Stimulated activated naive CD8-positive, alpha-beta T cell treated with anti-CD3 and anti-CD28 coated beads, Interleukin-15, Interleukin-2, amounts not matched to agents 100 U/mL and 50 U/mL, for 24 hours (primary cell): ENCODE measurements at regions not wholly inside any gene's neighbourhood (a gene's known extent, or its start where the extent isn't known, plus 50 kb on each side); places are given as distances from the start of the nearest gene placed in this dataset.

Source experiments
- ATAC-seq: fragments of 150-1000 bp; cut with Tn5 transposase; one replicate; pipeline ENCODE4 v1.10.0; 2021
- DNase-seq: peaks from one replicate; pipeline ENCODE4 v3.0.0; 2021

GRCh38 chr20:10921491-10922010 lies 247.8 kb upstream of the JAG1 start:
- ATAC-seq (no peak), DNase-seq (no peak)

DNA sequence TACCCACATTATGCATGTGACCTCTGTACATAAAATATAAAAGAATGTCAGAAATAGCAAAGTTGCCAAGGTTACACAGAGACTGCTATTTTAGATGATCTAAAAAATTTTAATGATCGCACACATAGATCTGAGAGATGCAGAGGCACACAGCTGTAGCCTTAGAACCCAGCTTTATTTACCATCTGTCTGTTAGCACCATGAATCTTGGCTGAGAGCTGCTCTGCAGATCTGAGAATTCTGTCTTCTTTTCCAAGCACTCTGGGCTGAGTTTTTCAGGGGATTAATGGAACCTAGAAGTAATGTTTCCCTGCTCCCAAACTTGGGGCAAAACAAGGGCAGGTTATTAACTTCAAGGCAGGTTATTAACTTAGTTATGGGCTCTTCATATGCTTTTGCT lies 248.7 kb upstream of the JAG1 start:
- ATAC-seq = no peak
- DNase-seq = no peak

DNA sequence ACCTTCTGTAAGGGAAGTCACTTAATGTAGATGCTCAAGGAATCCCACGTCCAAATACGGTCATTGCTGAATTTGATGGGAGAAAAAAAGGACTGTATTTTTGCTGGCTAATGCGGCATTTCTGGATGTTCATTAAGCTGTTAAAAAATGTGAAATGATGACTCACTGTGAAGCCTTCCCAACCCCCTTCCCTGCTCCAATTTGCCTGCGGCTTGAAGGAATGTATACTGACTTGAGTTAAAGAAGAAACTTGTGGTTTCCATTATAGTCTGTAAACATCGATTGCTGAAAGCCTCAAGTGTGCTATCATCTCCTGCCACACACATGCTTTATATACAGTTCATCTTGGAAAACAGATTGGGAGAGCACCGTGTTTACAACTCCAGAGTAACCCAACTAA lies 249.1 kb upstream of the JAG1 start:
- ATAC-seq (no peak), DNase-seq (no peak)

GRCh38 chr20:10924644-10925201 lies 250.9 kb upstream of the JAG1 start:
- DNase-seq = no peak
- no peak for ATAC-seq

DNA sequence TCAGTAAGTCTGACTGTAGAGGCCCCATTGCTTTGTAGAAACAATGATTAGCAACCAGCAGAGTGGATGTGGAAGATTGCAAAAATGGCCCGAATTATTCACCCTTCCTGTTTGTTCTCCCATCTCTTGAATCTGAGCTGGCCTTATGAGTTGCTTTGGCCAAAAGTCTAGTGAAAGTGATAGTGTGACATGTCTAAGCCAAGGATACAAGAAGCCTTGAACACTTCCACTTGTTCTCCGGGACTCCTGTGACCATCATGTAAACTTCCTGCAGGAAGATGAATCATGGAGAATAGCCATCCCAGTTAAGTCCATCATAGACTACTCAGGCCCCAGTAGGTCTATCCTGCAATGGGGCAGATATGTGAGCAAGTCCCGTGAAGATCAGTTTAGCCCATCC lies 252.0 kb upstream of the JAG1 start:
- ATAC-seq = no peak
- no peak for DNase-seq

- ATAC-seq (no peak), DNase-seq (no peak)
Measured at GRCh38 chr20:10927011-10927583, 253.3 kb upstream of the JAG1 start.

DNA sequence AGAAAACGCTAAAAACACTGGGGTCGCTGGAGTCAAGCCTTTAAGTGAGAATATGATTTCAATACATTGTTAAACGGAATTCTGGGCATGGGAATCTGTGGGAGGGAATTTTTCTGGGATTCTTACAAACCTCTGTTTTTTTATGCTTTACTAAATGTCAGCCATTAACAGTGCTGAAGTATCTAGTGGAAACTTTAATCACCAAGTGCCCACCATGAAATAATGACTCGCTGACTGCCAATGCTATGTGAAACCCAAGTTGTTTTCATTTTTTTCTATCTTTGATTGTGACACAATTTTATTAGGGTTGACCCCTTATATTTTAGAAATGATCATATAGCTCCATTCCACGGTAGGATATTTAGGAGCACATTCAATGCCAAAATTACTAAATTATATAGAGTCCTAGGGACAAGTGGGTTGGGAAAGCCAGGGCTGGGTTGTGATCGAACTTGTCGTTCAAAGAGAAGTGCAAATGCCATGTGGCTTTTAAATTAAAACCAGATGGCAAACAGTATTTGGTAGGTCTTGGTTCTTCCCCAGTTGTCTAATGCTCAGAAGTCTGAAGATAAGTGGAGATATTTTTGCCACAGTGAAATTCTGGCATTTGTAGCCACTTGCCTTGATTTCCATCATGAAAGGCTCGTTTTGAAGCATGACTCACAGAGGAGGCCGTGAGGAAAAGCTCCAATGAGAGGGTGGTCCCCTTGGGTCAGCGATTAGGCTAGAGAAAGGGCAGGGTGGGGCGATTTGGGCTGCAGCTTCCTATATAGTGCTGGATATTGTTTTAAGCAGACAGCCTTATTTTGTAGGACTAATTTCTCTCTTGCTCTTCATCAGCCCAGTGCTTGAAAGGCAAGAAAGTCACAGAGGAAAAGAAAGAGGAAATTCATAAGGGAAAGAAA lies 254.4 kb upstream of the JAG1 start:
- no peak for ATAC-seq
- no peak for DNase-seq

DNA sequence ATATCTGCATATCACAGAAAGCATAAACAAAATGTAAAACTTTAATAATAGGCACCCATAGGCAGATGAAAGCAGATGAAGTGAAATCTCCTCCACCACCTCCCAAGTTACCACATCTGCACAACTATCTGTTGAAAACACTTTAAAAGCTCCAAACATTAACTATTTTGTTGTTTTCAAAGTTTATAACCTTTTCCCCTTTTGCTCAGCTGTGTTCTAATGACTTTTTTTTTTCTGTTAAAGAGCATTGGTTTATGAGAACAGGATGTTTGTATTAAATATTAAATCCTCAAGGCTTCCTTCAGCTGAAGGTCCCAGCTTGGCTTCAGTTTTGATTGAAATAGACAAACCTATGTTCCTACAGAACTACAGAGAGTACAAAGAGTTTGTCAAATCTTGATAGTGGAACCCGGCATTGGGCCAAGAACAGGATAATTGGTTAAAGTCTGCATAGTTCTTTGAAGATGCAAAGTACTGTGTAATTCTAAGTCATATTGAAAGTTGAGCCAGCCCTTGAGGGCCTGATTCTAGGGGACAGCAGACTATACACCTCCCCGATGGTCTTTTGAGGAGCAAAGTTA lies 255.1 kb upstream of the JAG1 start:
- ATAC-seq = no peak
- DNase-seq = no peak

DNA sequence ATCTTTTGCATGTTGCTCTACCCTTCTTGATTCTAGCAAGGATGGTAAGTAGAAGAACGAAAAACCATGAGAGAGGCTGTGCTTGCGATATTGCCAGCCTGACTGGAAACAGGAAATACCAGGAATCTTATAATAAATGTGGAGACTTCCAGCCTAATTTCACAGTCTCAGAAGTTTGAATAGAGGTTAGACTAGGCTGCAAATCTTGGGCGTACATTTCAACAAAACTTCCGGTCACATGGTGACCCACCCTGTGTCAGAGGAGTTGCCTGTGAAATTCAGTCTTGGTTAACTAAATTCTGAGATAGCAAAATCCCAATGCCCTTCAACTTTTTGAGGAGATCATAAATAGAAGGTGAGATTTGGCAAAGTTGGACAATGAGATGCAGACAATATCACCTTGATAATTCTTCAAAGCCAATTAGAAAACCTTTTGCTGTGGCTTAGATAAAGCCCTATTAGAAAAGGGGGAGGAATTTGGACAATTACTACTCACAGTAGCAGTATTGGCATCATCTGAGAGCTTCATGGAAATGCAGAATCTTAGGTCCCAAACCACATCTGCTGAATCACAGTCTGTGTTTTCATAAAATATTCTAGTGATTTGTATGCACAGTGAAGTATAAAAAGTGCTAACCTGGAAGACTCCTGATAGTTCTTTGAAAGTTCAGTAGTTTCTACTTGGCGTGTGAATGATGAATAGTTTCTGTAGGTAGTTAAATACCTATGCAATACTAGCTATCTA lies 262.0 kb upstream of the JAG1 start:
- DNase-seq (no peak), ATAC-seq (no peak)

DNA sequence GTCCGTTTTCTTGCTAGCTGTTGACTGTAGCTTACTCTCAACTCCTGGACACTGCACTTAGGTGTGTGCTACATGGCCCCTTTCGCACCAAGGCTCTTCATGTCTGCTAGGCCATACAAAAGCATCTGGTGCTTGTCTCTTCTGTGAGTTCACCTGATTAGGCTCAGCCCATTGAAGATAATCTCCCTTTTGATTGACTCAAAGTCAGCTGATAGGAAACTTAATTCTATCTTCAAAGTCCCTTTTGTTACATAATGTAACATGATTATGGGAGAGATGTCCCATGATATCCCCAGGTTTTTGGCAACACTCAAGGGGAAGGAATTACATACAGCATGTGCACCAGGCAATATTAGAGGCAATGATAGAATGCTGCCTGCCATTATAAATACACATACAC lies 263.0 kb upstream of the JAG1 start:
- ATAC-seq (no peak), DNase-seq (no peak)

DNA sequence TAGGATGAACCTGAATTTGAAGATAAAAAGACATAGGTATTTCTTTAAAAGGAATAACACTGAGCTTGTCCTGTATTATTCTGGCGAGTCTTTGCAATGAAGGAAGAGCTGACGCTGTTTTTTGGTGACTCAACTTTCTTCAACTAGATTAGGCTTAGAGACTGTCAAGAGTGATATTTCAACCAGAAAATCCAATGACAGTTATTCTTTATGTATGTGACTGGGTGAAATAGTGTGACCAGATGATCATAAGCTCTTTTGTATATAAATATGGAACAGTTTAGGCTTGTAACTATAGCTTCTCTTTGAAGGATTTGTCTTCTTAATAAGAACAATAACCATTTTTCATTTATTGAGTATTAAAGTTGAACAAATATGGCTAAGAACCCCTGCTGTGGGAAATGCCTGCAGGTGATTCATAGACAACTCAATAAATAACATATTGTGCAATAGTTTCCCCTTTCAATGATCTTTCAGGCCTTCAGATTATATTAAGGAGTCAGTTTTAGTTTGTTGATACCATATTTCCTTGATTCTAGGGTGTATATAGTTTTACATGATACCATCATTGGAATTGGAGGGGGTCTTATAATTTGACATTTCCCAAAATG lies 265.6 kb upstream of the JAG1 start:
- DNase-seq = no peak

DNA sequence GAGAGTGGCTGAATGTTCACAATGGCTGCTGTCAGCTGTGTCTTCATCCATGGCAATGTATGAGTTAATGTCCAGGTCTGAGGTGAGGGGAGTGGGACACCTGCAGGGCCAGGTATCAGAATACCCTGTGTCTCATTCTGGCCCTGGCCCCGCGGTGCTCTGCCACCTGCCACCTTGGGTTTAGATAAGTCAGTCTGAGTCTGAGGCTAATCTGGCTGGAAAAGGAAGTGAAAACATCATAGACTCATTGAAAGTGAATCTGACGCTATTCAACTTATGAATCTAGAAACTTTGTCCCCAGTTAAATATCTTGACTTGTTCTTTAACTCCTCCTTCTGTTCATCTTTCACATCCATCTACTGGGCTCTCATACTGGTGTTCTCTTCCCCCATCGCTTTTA lies 267.1 kb upstream of the JAG1 start:
- no peak for ATAC-seq
- no peak for DNase-seq

More for the DNA sequence above, 265.6 kb upstream of the JAG1 start:
- no peak for ATAC-seq

GRCh38 chr20:10943686-10944265 lies 270.0 kb upstream of the JAG1 start:
- ATAC-seq (no peak), DNase-seq (no peak)

- ATAC-seq (no peak), DNase-seq (no peak)
Measured at GRCh38 chr20:10946124-10946880, 272.5 kb upstream of the JAG1 start.

DNA sequence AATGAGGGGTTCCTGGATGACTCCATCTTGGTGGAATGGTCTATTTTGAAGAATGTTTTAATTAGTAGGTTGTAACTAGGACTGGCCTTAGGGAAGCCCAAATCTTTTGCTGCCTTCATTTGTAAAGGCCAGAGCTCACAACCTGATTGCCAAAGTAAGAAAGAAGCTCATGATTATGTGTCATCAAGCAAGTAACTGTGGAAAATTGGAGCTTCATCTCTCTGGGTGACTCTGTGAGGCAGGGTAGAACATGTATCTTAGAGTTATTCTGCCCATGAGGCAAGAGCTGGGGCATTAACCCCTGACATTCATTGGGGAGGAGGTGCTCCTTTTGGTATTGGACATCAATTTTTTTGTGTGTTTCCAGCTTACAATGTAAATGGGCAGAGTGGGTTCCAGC lies 273.9 kb upstream of the JAG1 start:
- no peak for DNase-seq
- ATAC-seq = no peak

DNA sequence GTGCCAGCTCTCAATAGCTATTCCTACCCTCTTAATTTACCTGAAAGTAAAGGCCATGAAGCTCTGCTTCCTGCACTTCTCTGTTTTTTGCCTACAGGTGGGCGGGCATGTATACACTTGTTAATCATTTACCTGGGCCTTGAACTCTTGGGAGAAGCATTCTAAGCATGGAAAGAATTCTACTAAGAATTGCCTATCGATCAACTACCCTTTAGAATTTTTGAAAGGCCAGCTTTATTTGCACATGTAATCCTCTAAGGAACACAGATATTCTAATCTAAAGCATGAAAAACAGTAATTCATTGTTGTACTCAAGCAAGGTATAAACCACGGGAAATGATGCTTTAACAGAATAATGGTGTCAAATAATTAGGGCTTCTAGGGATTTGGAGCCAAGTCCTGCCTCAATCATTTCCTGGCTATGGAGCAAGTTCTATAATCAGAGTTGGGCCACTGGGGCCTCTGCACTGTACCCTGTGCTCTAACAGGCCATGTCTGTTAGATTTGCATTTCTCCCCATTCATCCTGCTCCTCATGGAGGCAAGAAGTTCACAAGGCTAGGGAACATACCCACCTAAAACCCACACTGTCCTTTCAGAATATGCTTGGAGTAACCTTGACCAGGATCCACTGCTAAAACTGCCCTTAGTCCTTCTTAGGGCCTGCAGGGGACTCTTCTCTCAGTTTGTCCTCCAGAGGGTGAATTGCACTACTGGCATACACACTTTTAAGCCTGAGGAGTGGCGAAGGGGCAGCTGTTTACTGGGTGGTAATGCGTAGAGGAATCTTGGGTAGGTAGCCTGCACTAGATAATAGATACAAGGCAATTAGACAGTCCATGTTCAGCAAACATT lies 276.4 kb upstream of the JAG1 start:
- no peak for DNase-seq
- no peak for ATAC-seq

DNA sequence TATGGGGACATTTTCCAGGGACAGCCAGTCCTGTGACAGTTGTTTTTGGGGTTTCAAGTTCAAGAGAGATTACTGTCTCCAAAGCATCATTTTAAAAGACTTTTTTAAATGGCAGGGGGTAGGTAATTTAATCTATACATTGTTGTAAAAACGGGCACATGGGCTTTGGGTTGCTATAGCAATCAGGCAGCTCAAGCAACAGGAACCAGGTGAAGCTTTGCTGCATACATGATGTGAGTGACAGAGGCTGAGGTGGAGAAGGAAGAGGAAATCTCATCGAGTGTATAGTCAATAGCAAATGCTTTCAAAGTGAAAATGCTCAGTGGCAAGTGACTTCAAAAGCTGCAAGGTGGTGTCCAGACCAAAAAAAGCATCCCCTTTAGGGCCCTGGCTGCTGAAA lies 277.4 kb upstream of the JAG1 start:
- no peak for ATAC-seq
- no peak for DNase-seq

GRCh38 chr20:10951904-10952303 lies 278.1 kb upstream of the JAG1 start:
- DNase-seq = no peak
- no peak for ATAC-seq

DNA sequence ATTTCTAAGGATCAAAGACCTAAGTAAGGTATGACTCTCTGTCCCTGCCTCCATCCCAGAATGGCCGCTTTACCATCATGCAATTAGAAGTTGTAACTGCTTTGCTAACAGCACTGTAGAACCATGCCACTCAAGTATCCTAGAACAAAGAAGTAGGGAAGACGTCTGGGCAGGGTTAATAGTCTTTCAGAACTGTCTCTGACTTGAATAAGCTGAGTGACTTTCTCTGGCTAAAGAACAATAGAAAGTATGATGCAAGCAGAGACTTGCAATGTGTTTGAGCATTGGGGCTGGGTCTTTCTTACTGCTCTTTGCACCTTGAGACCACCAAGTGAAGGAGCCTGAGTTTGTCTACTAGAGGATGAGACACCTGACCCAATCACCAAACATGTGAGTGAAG lies 279.6 kb upstream of the JAG1 start:
- no peak for DNase-seq
- ATAC-seq = no peak
